ENCODE measurements at regions not wholly inside any gene's neighbourhood (a gene's known extent, or its start where the extent isn't known, plus 50 kb on each side); places are given as distances from the start of the nearest gene placed in this dataset.

- 69 to 72% methylated on average over 6 to 7 of the region's 7 CpGs for WGBS, 2 donors (ENCODE audit: low coverage in 1 of 2)
- intact Hi-C loops (cut with DNase I; ENCODE audit: low total_unique reads), result no loop called here
- Histone ChIP-seq H3K4me1 (no peaks in the 10 kb centered on the region), H3K4me3 (no peak overlapping the region), H3K36me3 (no peaks in the 10 kb centered on the region), H3K9me3 (no peaks in the 10 kb centered on the region), H3K27ac (no peak overlapping the region), H3K27me3 (no peaks in the 10 kb centered on the region)
- in situ Hi-C loops (cut with MboI; ENCODE audit: low pct_ligation_motif_present in 1 of 4, low pct_unique_long_range_greater_than_20kb in 1 of 4, low sequenced_read_pairs in 3 of 4), result no loop called here
- no peak for DNase-seq
- TF ChIP-seq CTCF (IDR thresholded peaks at IDR 0.05) (no peak), POLR2A (IDR thresholded peaks at IDR 0.05) (no peak), EP300 (IDR thresholded peaks at IDR 0.05; ENCODE audit: low read depth) (no peak), POLR2AphosphoS5 (IDR thresholded peaks at IDR 0.05) (no peak)
These were observed 292.0 kb upstream of the CCL2 start for GRCh38 chr17:33962857-33963655.

- in situ Hi-C loops (cut with MboI; ENCODE audit: low pct_ligation_motif_present in 1 of 4, low pct_unique_long_range_greater_than_20kb in 1 of 4, low sequenced_read_pairs in 3 of 4) (no loop called here), intact Hi-C loops (cut with DNase I; ENCODE audit: low total_unique reads) (no loop called here)
- TF ChIP-seq POLR2A (IDR thresholded peaks at IDR 0.05) (no peak), CTCF (IDR thresholded peaks at IDR 0.05) (peak; percentile 31 to 71 (median 44))
- 31 to 72% methylated on average over 5 of the region's 5 CpGs for WGBS, 2 donors (ENCODE audit: low coverage in 1 of 2)
- H3K36me3 ChIP-seq, result no peaks in the 10 kb centered on the region
- no peak overlapping the region for H3K27ac ChIP-seq
- H3K4me1 ChIP-seq, result no peaks in the 10 kb centered on the region
- peak; percentile 25 for DNase-seq
- H3K4me3 ChIP-seq, result no peak overlapping the region
- H3K27me3 ChIP-seq, result no peaks in the 10 kb centered on the region
- no peaks in the 10 kb centered on the region for H3K9me3 ChIP-seq
These were observed 290.6 kb upstream of the CCL2 start for GRCh38 chr17:33964344-33964979.

- Histone ChIP-seq H3K27ac (no peak overlapping the region), H3K4me3 (no peak overlapping the region), H3K9me3 (no peaks in the 10 kb centered on the region), H3K27me3 (no peaks in the 10 kb centered on the region), H3K36me3 (no peaks in the 10 kb centered on the region), H3K4me1 (no peaks in the 10 kb centered on the region)
- no peak for TF ChIP-seq EP300 (IDR thresholded peaks at IDR 0.05; ENCODE audit: low read depth)
- no peak for TF ChIP-seq POLR2A (IDR thresholded peaks at IDR 0.05)
- TF ChIP-seq POLR2AphosphoS5 (IDR thresholded peaks at IDR 0.05), result no peak
- no peak for TF ChIP-seq CTCF (IDR thresholded peaks at IDR 0.05)
- WGBS, 2 donors (ENCODE audit: low coverage in 1 of 2), result 86% methylated on average over 8 to 9 of the region's 9 CpGs
- intact Hi-C loops (cut with DNase I; ENCODE audit: low total_unique reads), result no loop called here
- no peak for DNase-seq
- in situ Hi-C loops (cut with MboI; ENCODE audit: low pct_ligation_motif_present in 1 of 4, low pct_unique_long_range_greater_than_20kb in 1 of 4, low sequenced_read_pairs in 3 of 4), result no loop called here
These were observed 288.6 kb upstream of the CCL2 start for GRCh38 chr17:33966410-33967059.

GRCh38 chr17:33967608-33968349 lies 287.3 kb upstream of the CCL2 start:
- TF ChIP-seq POLR2A (IDR thresholded peaks at IDR 0.05) (no peak), EP300 (IDR thresholded peaks at IDR 0.05; ENCODE audit: low read depth) (no peak), CTCF (IDR thresholded peaks at IDR 0.05) (no peak)
- Histone ChIP-seq H3K4me3 (no peak overlapping the region), H3K36me3 (no peaks in the 10 kb centered on the region), H3K27me3 (no peaks in the 10 kb centered on the region), H3K27ac (no peak overlapping the region), H3K9me3 (no peaks in the 10 kb centered on the region), H3K4me1 (no peaks in the 10 kb centered on the region)
- intact Hi-C loops (cut with DNase I; ENCODE audit: low total_unique reads), result no loop called here
- DNase-seq, result no peak
- in situ Hi-C loops (cut with MboI; ENCODE audit: low pct_ligation_motif_present in 1 of 4, low pct_unique_long_range_greater_than_20kb in 1 of 4, low sequenced_read_pairs in 3 of 4), result no loop called here
- WGBS, 2 donors (ENCODE audit: low coverage in 1 of 2), result 65 to 89% methylated on average over 2 to 8 of the region's 8 CpGs

Measured in transverse colon (tissue), 4 donors.